Small intestine (tissue), 7 donors: ENCODE measurements at regions not wholly inside any gene's neighbourhood (a gene's known extent, or its start where the extent isn't known, plus 50 kb on each side); places are given as distances from the start of the nearest gene placed in this dataset.
A peak's percentile ranks its signal among the peaks of the same experiment; 100 is the strongest.
"Not testable (repeated sequence)": the region's sequence is repeated elsewhere in the genome, so short reads cannot be mapped to it uniquely, and the experiment has no call there.

Experiments
- DNase-seq, 2 donors: peaks; one replicate each; pipeline versions ENCODE4 v3.0.0 to v3.0.0-alpha.2; 2013
- FAIRE-seq: peaks from 2 replicates; lab custom pipeline; 2012; peaks lifted over from hg19 to GRCh38; lab: Jason Lieb, UNC
- H3K27ac ChIP-seq, 3 donors: one replicate each; pipeline ENCODE4 v1.5.1; 2013; ENCODE audit warnings: low read length in 2 of 3, mild to moderate bottlenecking in 2 of 3, control low read depth in 1 of 3, inconsistent platforms in 1 of 3, low read depth in 1 of 3, moderate library complexity in 1 of 3
- H3K27me3 ChIP-seq, 3 donors: one replicate each; pipeline ENCODE4 v1.6.1; 2013; ENCODE audit warnings: low read length in 3 of 3, inconsistent platforms in 1 of 3; ENCODE audit not compliant: control insufficient read depth in 3 of 3, insufficient read depth in 3 of 3
- H3K36me3 ChIP-seq, 3 donors: one replicate each; pipeline ENCODE4 v1.6.1; 2013; ENCODE audit warnings: low read length in 3 of 3, inconsistent platforms in 1 of 3, low read depth in 1 of 3, mild to moderate bottlenecking in 1 of 3, moderate library complexity in 1 of 3; ENCODE audit not compliant: control insufficient read depth in 3 of 3, insufficient read depth in 2 of 3
- H3K4me1 ChIP-seq, 3 donors: one replicate each; pipeline ENCODE4 v1.6.1; 2013; ENCODE audit warnings: low read length in 2 of 3, inconsistent platforms in 1 of 3, low read depth in 1 of 3, mild to moderate bottlenecking in 1 of 3, moderate library complexity in 1 of 3; ENCODE audit not compliant: control insufficient read depth in 3 of 3, insufficient read depth in 2 of 3
- H3K4me3 ChIP-seq, 3 donors: one replicate each; pipeline ENCODE4 v1.5.1; 2013; ENCODE audit warnings: low read length in 3 of 3, control low read depth in 1 of 3, inconsistent platforms in 1 of 3, low read depth in 1 of 3, mild to moderate bottlenecking in 1 of 3, moderate library complexity in 1 of 3
- H3K9me3 ChIP-seq, 2 donors: one replicate each; pipeline ENCODE4 v1.6.1; 2013; ENCODE audit warnings: low read depth in 1 of 2, low read length in 1 of 2; ENCODE audit not compliant: control insufficient read depth in 2 of 2, insufficient read depth in 1 of 2
- WGBS, 3 donors: extraction: QIAGEN DNeasy Blood & Tissue Kit; methylation state at CpG; one replicate each; pipeline ENCODE4 v1.1.7; 2013; 5-methylcytosine and 5-hydroxymethylcytosine counted together
- donor health status: healthy with polysubstance abuse.
- donor health status: control.
- donor health status: control.
- donor health status: Bipolar disorder and iron deficiency.
- donor health status: healthy.

- peaks cover 8 to 9% (median 8%) of the 10 kb centered on the region in 3 donors for H3K36me3 ChIP-seq
- no peak for FAIRE-seq
- no peak overlapping the region for H3K4me3 ChIP-seq
- WGBS, 3 donors: 89 to 92% (median 89%) methylated on average over 3 of the region's 3 CpGs
- peaks cover 0 to 2% (median 0%) of the 10 kb centered on the region in 3 donors for H3K4me1 ChIP-seq
- no peak overlapping the region for H3K27ac ChIP-seq
- no peak for DNase-seq
- no peaks in the 10 kb centered on the region for H3K27me3 ChIP-seq
- H3K9me3 ChIP-seq: no peaks in the 10 kb centered on the region
Measured at GRCh38 chr18:46220116-46220515, 115.9 kb downstream of the HAUS1 start.

GRCh38 chr18:46222093-46222492, 117.9 kb downstream of the HAUS1 start:
- Histone ChIP-seq H3K4me1 (peaks cover 0 to 2% (median 0%) of the 10 kb centered on the region in 3 donors), H3K4me3 (no peak overlapping the region)
- WGBS, 3 donors: 93 to 99% (median 95%) methylated on average over 3 of the region's 3 CpGs

GRCh38 chr18:46222710-46223360, 118.7 kb downstream of the HAUS1 start:
- Histone ChIP-seq H3K4me1 (peaks cover 0 to 2% (median 0%) of the 10 kb centered on the region in 3 donors), H3K9me3 (no peaks in the 10 kb centered on the region), H3K27ac (peak overlapping the region in 1 of 3 donors; percentile 44), H3K4me3 (no peak overlapping the region), H3K27me3 (no peaks in the 10 kb centered on the region), H3K36me3 (peaks cover 2 to 5% (median 5%) of the 10 kb centered on the region in 3 donors)
- DNase-seq (no peak), FAIRE-seq (no peak)
- 74 to 90% (median 84%) methylated on average over 8 of the region's 8 CpGs for WGBS, 3 donors

More at GRCh38 chr18:46222093-46222492, 117.9 kb downstream of the HAUS1 start:
- no peak overlapping the region for H3K27ac ChIP-seq
- H3K27me3 ChIP-seq: no peaks in the 10 kb centered on the region
- DNase-seq: no peak
- no peak for FAIRE-seq
- peaks cover 2 to 5% (median 5%) of the 10 kb centered on the region in 3 donors for H3K36me3 ChIP-seq
- H3K9me3 ChIP-seq: no peaks in the 10 kb centered on the region

- H3K4me3 ChIP-seq: no peak overlapping the region
- FAIRE-seq: no peak
Measured at GRCh38 chr18:46224181-46224775, 120.1 kb downstream of the HAUS1 start.

GRCh38 chr18:46226461-46226860, 122.3 kb downstream of the HAUS1 start:
- DNase-seq: no peak
- FAIRE-seq: no peak
- no peak overlapping the region for H3K4me3 ChIP-seq
- no peak overlapping the region for H3K27ac ChIP-seq
- no peaks in the 10 kb centered on the region for H3K9me3 ChIP-seq
- no peaks in the 10 kb centered on the region for H3K27me3 ChIP-seq
- 93 to 100% (median 100%) methylated on average over 1 of the region's 1 CpG for WGBS, 3 donors
- H3K36me3 ChIP-seq: peaks cover 0 to 7% (median 2%) of the 10 kb centered on the region in 3 donors
- H3K4me1 ChIP-seq: peaks cover 0 to 2% (median 0%) of the 10 kb centered on the region in 3 donors

More at GRCh38 chr18:46224181-46224775, 120.1 kb downstream of the HAUS1 start:
- DNase-seq: no peak
- Histone ChIP-seq H3K9me3 (no peaks in the 10 kb centered on the region), H3K36me3 (peaks cover 0 to 5% (median 5%) of the 10 kb centered on the region in 3 donors), H3K27me3 (no peaks in the 10 kb centered on the region), H3K4me1 (peaks cover 0 to 2% (median 0%) of the 10 kb centered on the region in 3 donors), H3K27ac (no peak overlapping the region)
- WGBS, 3 donors: 59 to 77% (median 70%) methylated on average over 2 of the region's 2 CpGs

- not testable (repeated sequence) for H3K4me1 ChIP-seq, H3K9me3 ChIP-seq, DNase-seq, H3K27me3 ChIP-seq, FAIRE-seq, H3K4me3 ChIP-seq, H3K36me3 ChIP-seq, H3K27ac ChIP-seq
- WGBS, 3 donors: 87 to 94% (median 91%) methylated on average over 11 of the region's 11 CpGs
Measured at GRCh38 chr18:46229641-46230040, 125.5 kb downstream of the HAUS1 start.

GRCh38 chr18:46236156-46236555, 132.0 kb downstream of the HAUS1 start:
- WGBS, 3 donors: 63 to 81% (median 67%) methylated on average over 4 of the region's 4 CpGs
- no peak for FAIRE-seq
- Histone ChIP-seq H3K4me1 (no peaks in the 10 kb centered on the region), H3K4me3 (no peak overlapping the region), H3K9me3 (no peaks in the 10 kb centered on the region), H3K36me3 (peaks cover 0 to 2% (median 0%) of the 10 kb centered on the region in 3 donors), H3K27ac (no peak overlapping the region), H3K27me3 (no peaks in the 10 kb centered on the region)
- no peak for DNase-seq

- FAIRE-seq (no peak), DNase-seq (no peak)
- H3K9me3 ChIP-seq: no peaks in the 10 kb centered on the region
- peaks cover 0 to 2% (median 0%) of the 10 kb centered on the region in 3 donors for H3K36me3 ChIP-seq
- H3K27me3 ChIP-seq: no peaks in the 10 kb centered on the region
- no peaks in the 10 kb centered on the region for H3K4me1 ChIP-seq
- 87 to 93% (median 93%) methylated on average over 1 of the region's 1 CpG for WGBS, 3 donors
- no peak overlapping the region for H3K4me3 ChIP-seq
- no peak overlapping the region for H3K27ac ChIP-seq
Measured at GRCh38 chr18:46237891-46238290, 133.7 kb downstream of the HAUS1 start.
